BE2C (cell line): ENCODE measurements at regions not wholly inside any gene's neighbourhood (a gene's known extent, or its start where the extent isn't known, plus 50 kb on each side); places are given as distances from the start of the nearest gene placed in this dataset.

Experiments used
- DNase-seq: peaks from one replicate; pipeline ENCODE4 v3.0.0-alpha.2; 2020
- H3K27me3 ChIP-seq: fragments of 250-450 bp; sonication (Bioruptor Pico); 2 replicates; pipeline ENCODE4 v1.5.1; 2020; ENCODE audit warnings: mild to moderate bottlenecking
- H3K36me3 ChIP-seq: fragments of 250-450 bp; sonication (Bioruptor Pico); 2 replicates; pipeline ENCODE4 v1.5.1; 2020; ENCODE audit warnings: mild to moderate bottlenecking
- H3K4me1 ChIP-seq: fragments of 250-450 bp; sonication (Bioruptor Pico); 2 replicates; pipeline ENCODE4 v1.5.1; 2020
- H3K4me3 ChIP-seq: 2 replicates; pipeline ENCODE4 v1.5.1; 2011; ENCODE audit warnings: low read depth, low read length
- H3K9me3 ChIP-seq: fragments of 250-450 bp; sonication (Bioruptor Pico); 2 replicates; pipeline ENCODE4 v1.5.1; 2020
- CTCF ChIP-seq: IDR thresholded peaks from 2 replicates; pipeline ENCODE4 v1.5.1; 2012; ENCODE audit warnings: mild to moderate bottlenecking, low read depth, low read length

GRCh38 chr2:200156166-200156835 lies 150.2 kb upstream of the SPATS2L start:
- no peaks in the 10 kb centered on the region for H3K36me3 ChIP-seq
- TF ChIP-seq CTCF: no peak
- H3K9me3 ChIP-seq: no peaks in the 10 kb centered on the region
- H3K4me3 ChIP-seq: no peak overlapping the region
- peaks cover 16% of the 10 kb centered on the region for H3K4me1 ChIP-seq
- DNase-seq: no peak
- no peaks in the 10 kb centered on the region for H3K27me3 ChIP-seq

- no peak overlapping the region for H3K4me3 ChIP-seq
- peak; percentile 21 for DNase-seq
- H3K9me3 ChIP-seq: no peaks in the 10 kb centered on the region
- H3K4me1 ChIP-seq: peaks cover 16% of the 10 kb centered on the region
- TF ChIP-seq CTCF: no peak
- no peaks in the 10 kb centered on the region for H3K36me3 ChIP-seq
- no peaks in the 10 kb centered on the region for H3K27me3 ChIP-seq
Measured at GRCh38 chr2:200158647-200159356, 147.7 kb upstream of the SPATS2L start.

- no peak for TF ChIP-seq CTCF
- DNase-seq: no peak
- Histone ChIP-seq H3K4me1 (peaks cover 16% of the 10 kb centered on the region), H3K27me3 (no peaks in the 10 kb centered on the region), H3K36me3 (no peaks in the 10 kb centered on the region), H3K9me3 (no peaks in the 10 kb centered on the region), H3K4me3 (no peak overlapping the region)
Measured at GRCh38 chr2:200159357-200159707, 147.2 kb upstream of the SPATS2L start.

DNA sequence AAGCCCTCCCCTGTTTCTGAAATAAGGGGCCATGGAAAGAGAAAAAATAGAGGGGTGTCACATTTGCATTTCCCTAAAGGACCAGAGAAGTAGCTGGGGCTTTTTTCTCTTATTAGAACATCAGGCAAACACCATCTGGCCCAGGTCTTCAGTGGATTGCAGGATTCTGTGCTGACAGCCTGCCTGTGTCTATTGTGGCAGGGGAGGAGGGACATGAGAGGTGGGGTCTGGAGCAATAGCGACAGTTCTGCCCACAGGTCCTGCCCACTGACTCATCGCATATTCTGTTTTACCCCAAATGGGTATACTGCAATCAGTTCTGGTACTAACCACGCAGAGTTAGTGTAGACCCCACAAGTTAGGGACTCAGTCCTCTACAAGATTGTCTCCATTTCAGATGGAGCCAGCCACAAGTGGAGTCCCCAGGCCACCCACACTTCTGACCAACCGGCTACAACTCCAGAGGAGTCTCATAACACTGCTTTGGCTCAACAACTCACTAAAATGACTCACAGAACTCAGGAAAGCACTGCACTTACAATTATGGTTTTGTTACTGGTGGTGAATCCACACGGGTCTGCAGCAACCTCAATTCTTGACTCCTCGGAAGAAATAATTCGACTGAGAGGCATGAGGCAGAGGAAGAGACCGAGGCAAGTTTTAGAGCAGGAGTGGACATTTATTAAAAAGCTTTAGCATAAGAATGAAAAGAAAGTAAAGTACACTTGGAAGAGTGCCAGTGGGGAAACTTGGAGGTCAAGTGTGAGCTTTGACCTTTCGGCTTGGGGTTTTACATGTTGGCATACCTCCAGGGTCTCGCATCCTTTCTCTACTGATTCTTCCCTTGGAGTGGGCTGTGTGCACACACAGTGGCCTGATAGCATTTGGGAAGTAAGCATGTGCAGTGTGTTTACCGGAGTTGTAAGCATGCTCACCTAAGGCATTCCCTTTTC lies 146.4 kb upstream of the SPATS2L start:
- DNase-seq: no peak
- no peaks in the 10 kb centered on the region for H3K27me3 ChIP-seq
- no peaks in the 10 kb centered on the region for H3K9me3 ChIP-seq
- no peak for TF ChIP-seq CTCF
- H3K36me3 ChIP-seq: no peaks in the 10 kb centered on the region
- peaks cover 13% of the 10 kb centered on the region; the same call in 1 of the 2 replicates for H3K4me1 ChIP-seq
- no peak overlapping the region for H3K4me3 ChIP-seq

- TF ChIP-seq CTCF: no peak
- DNase-seq: no peak
- no peak overlapping the region for H3K4me3 ChIP-seq
- H3K4me1 ChIP-seq: peaks cover 10% of the 10 kb centered on the region; the same call in 1 of the 2 replicates
- no peaks in the 10 kb centered on the region for H3K9me3 ChIP-seq
- H3K36me3 ChIP-seq: no peaks in the 10 kb centered on the region
- H3K27me3 ChIP-seq: no peaks in the 10 kb centered on the region
Measured at GRCh38 chr2:200161458-200161857, 145.0 kb upstream of the SPATS2L start.
